NCI-H187 (cell line): ENCODE measurements at regions not wholly inside any gene's neighbourhood (a gene's known extent, or its start where the extent isn't known, plus 50 kb on each side); places are given as distances from the start of the nearest gene placed in this dataset.
"Not testable (repeated sequence)": the region's sequence is repeated elsewhere in the genome, so short reads cannot be mapped to it uniquely, and the experiment has no call there.

Experiments
- DNase-seq, 2 experiments: peaks; one replicate each; lab custom pipeline; 2025; lab: John Stamatoyannopoulos, UW

DNA sequence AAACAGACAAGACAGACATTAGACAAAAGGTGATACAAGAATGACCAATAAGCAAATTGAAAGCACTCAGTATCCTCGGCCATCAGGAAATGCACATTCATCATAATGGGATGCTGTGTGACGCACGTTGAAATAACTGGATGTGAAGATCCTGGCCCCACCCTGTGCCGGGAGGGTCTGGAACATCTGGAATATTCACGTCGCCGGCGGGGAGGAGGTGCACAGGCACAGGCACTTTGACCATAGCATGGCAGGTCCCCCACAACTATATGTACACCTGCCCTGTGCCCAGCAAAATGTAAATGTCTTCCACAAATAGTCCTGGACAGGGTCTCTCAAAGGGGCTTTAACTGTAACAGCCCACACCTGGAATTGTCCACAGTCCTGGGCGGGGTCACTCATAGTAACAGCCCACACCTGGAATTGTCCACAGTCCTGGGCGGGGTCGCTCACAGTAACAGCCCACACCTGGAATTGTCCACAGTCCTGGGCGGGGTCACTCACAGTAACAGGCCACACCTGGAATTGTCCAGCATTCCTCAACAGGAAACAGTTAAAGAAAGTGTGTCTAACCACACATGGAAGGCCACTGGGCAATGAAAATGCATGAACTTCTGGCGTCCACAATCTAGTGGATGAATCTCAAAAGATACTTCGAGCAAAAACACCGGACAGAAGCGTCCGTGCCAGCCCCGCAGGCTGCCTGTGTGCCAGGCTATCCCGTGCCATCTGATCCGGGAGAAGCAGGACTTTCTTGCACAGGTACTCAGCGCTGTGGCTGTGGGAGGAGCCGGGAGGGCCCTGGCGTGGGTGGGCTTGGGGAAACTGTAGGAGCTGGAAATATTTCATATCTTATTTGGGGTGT lies 113.4 kb downstream of the RTP5 start:
- no peak for DNase-seq

DNA sequence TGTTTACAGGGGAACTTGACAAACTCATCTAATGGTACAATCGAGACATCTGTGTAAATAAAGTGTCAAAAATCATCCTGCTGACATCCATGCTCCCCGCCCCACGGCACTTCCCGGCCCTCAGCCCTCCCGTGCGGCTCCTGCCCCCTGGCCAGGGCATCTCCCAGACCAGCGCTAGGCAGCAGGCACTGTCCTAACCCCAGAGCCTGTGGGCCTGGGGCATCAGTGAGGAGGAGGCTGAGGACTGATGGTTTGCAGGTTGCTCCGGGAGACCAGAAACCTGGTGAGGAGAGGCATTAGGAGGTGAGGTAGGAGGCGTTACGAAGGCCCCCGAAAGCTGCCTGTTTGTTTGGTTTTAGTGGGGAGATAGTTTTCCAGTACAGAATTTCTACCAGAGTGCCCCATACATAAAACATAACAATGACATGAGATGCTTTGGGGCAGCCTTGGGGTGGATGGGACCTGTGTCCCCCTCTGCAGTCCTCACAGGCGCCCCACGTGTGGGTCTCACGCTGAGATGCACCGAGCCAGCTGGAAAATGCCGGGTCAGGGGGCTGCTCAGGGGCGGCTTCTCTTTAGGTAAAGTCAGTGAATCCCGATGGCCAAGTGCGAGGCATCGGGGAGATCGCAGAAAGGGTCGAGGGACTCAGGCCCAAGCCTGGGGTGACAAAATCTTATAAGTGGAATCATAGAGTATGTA lies 114.2 kb downstream of the RTP5 start:
- no peak for DNase-seq

DNA sequence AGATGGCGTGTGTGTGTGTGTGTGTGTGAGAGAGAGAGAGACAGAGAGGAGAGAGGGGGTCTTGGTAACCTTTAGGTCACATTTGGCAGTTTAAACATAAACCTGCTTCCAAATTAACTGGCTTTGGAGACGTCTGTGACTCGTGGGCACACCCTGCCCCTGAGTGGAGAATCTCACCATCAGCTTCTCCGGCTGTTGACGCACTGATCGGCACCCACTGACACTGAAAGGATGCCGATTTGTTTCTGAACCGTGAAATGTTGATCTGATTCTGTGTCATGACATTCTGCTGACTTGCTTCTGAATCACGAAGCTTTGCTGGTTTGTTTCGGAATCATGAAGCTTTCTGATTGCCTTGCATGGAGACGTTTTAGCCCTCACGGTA lies 114.7 kb downstream of the RTP5 start:
- DNase-seq, result no peak

DNA sequence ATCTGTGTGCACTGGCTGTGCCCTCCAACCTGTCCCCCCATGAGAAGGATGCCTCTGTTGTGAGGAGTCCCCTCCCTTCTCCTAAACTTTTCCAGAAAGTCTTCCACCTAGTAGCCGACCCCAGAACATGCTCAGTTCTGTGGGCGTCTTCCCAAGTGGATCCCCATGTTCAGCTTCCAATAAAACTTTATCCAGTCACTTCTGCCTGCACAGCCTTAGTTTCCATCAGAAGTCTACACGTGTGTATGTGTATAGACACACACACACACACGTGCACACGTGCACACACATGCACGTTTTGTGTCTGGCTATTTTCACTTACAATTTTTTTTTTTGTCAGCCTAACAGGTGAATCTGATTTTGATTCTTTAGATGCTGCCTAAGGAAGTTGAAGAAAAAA lies 115.1 kb downstream of the RTP5 start:
- DNase-seq, result no peak

DNA sequence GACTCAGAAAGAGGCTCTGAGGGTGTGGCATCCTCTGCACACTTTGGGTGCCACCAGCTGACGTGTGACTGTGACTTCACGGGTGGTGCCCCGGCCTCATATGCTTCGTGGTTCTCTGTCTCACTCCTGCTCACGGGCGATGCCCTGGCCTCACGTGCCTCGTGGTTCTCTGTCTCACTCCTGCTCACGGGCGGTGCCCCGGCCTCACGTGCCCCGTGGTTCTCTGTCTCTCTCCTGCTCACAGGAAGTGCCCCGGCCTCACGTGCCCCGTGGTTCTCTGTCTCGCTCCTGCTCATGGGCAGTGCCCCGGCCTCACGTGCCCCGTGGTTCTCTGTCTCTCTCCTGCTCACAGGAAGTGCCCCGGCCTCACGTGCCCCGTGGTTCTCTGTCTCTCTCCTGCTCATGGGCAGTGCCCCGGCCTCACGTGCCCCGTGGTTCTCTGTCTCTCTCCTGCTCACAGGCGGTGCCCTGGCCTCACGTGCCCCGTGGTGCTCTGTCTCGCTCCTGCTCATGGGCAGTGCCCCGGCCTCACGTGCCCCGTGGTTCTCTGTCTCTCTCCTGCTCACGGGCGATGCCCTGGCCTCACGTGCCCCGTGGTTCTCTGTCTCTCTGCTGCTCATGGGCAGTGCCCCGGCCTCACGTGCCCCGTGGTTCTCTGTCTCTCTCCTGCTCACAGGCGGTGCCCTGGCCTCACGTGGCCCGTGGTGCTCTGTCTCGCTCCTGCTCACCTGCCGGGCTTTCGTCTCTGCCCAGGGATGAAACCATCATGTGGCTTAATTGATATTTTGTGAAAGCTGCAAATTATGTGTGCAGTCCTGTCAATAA lies 115.8 kb downstream of the RTP5 start:
- not testable (repeated sequence) for DNase-seq

DNA sequence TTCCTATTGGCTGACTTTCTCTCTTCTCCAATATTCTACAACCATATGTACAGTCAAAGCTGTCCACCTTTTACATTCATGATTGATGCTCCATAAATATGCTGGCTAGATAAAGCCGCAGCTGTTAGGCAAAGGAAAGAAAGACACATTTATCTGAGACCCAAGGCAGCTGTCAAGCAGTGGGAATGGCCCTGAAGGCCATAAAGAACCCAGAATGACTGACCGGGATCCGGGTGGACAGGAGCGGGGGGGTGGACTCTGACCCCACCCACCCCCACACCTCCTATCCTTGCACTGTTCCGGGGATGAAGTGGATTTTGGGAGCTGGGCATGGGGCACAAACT lies 116.4 kb downstream of the RTP5 start:
- DNase-seq, result no peak

DNA sequence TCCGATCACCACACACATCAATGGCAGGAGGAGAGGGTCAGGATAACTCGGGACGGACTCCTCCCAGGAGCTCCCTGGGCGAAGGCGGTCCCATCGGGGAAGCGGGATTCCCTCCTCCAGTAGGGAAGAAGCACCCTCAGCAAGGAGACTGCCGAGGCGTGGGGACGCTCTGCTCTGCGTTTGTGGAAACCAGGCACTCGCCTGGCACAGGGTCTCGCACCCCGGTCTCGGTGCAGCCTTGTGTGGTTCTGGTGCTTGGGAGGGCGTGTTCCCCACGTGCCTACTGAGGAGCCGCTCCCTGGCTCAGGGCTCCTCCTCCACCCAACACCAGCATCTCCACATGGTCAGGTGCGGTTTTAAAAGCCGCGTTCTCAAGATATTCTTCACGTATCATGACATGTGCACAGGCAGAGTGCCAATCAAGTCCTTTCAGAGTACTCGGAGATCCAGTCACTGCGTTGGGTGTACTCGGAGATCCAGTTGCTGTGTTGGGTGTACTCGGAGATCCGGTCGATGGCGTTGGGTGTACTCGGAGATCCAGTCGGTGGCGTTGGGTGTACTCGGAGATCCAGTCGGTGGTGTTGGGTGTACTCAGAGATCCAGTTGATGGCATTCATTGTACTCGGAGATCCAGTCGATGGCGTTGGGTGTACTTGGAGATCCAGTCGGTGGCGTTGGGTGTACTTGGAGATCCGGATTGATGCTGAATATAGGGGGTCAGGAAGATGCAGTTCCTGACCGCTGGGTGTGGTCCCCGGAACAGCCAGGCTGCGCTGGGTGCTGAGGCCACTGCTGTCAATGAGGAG lies 117.5 kb downstream of the RTP5 start:
- DNase-seq, result no peak

DNA sequence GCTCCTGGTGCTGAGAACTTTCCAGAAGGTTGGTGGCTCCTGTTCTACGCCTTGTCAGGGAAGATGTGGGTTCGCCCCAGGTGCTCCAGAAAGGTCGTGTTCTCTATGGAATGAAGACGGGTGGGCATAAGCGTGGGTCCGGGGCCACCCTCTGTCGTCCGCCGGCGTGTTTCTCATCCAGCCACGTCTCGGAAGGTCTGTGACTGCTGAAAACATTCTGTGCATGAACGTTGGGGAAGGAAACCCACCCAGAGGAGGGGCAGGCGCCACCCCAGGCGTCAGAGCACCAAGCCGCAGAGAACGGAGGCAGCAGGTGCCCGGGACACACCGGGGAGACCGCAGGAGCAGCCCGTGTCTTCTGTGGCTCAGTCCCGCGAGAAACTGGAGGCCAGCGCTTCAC lies 118.2 kb downstream of the RTP5 start:
- DNase-seq, result no peak

DNA sequence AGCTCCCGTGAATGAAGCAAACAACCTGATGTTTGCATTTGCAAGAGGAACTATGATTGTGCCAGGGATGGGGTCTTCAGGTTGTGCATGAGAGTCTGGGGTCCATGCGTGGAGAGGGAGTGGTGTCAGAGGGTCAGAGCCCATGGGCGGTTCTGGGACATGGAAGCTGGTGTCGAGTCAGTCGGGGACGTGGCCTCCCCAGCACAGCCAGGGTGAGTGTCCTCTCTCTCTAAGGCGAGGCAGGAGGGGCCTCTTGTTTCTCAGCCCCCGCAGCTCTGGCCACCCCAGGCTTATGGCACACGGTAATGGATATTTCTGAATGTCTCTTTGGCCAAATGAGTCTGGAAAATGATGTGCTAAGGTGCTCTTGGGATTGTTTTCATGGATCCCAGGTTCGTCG lies 118.6 kb downstream of the RTP5 start:
- no peak for DNase-seq

DNA sequence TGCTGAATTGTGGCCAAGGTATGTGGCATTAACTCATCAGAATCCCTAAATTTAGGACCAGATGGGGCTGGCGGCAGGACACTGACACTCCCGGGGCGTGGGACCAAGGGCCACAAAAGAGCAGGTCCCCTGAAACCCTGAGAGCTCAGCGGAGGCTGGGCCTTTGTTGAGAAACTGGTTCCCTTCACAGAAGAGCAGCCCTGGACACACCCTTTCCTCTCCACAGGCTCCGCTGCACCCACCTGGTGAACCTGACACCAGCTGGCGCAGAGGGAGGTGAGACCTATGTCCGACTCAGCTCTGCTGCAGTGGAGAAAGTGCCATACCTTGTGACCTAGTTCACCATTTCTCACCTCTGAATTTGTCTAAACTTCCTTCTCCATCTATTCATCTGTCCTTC lies 119.5 kb downstream of the RTP5 start:
- DNase-seq, result no peak

DNA sequence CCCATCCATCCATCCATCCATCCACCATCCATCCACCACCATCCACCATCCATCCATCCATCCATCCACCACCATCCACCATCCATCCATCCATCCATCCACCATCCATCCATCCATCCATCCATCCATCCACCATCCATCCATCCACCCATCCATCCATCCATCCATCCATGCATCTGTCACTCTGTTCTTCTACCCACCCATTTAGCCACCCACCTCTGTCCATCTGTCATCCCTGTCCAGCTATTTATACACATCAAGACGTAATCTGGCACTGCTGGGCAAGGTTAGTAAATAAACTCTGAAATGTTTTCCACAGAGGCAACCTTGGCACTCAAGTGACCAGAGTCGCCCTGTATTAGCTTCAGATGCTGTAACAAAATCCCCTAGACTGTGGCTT lies 120.9 kb downstream of the RTP5 start:
- no peak for DNase-seq

DNA sequence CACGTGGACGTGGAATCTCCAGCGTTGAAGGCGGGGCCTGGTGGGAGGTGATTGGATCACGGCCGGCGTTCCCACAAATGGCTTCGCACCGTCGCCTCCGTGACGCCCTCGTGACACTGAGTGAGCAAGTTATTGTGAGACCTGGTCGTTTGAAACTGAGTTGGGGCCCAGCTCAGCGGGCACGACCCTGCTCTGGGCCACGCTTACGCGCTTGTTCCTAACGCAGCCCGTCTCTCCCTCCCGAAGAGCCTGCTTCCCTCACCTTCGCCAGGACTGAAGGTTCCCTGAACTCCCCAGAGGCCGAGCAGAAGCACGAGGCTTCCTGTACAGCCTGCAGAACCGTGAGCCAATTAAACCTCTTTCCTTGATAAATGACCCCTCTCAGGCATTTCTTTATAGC lies 121.8 kb downstream of the RTP5 start:
- no peak for DNase-seq

DNA sequence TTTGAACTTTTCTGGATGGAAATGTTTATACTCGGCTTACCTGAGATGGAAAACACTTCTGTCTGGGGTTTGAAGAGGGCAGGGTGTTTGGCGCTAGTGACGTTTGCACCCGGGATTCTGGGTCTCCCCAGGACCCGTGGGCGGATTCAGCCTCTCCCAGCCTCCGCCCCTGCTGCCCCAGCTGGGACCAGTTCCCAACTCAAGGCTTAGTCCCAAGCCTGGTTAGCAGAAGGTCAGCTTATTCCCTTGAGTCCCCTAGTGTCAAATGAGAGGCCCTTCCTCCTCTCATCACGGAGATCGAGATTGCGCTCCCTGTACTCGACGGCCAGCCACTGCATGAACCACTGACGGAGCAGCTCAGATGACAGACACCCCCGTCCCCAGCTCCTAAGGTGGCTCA lies 123.2 kb downstream of the RTP5 start:
- DNase-seq, result no peak

DNA sequence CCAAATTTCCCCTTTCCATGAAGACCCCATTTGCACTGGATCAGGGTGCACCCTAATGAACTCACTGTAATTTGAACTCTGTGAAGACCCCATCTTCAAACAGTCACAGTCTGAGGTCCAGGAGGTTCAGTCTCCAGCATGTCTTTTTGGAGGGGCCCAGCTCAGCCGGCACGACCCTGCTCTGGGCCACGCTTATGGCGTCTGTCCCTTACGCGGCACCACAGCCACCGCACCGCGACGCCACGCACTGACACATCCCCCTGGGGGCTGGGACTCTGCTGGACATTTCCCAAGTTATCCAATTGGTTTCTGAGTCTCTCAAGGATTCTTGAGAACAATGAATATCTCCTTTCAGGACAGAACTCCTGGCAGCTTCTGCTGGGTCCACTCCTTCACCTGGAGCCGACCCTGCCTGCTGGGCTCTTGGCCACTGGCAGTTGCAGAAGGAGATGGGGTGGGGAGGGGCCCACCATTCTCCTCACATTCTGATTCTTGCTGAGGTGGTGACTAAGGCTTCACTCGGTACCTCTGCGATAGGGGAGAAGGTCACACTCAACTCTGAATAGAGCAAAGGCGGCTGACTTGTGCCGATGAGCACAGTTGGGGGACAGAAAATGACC lies 124.0 kb downstream of the RTP5 start:
- no peak for DNase-seq

DNA sequence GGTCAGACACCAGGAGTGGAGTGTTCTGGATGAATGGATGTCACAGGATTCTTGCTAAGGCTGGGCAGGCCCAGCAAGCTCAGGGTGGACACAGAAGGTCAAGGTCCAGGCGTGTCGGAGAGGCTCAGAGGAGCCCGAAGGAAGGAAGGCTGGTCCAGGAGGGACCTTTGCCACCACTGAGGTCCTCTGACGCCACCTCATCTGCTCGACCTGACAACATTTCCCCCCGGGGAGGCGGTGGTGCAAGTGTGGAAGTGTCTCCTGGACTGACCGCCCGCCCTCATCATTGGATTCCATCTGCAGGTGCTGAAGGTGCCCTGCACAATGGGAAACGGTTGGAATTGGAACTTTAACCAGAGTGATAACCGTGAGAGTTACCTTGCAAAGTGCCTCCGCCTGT lies 124.6 kb downstream of the RTP5 start:
- no peak for DNase-seq

DNA sequence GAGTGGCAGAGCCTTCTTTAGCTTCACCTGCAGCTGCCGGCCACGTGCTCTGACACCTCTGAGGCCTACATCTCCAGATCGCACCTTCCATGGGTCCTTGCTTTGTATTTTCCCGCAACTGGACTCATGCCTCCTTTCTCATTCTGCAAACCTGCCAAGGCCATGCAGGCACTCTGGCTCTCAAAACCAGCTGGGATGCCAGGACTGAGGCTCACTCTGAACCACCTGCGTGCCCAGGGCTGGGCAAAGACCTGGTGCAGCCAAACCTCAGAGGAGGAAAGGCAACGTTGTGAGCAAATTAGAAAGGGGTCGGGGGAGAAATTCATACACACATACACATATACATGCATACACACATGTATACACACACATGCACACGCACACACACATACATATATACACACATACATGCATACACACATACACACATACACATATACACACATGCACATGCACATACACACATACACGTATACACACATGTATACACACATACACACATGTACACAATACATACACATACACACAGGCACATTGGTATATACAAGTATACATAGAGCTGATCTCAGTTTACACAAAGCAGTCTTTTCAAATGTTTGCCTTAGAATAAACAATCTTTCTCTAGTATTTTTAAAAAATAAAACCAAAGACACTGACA lies 125.2 kb downstream of the RTP5 start:
- no peak for DNase-seq

DNA sequence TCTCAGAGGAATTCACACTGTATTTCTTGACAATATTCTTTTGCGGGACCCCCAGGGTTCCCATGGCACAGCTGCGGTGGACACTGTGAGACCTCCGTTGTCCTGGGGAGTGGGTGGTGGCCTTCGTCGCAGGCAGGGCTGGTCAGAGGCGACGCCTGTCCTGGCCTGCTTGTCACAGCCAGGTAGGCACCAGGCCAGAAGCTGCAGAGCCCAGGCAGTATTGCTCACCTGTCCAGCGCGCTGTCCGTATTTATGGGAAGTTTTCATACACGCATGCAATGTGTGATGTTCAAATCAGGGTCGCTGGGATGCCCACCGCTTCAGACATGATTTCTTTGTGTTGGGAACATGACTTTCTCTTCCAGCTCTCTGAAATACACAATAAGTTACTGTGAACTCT lies 126.6 kb downstream of the RTP5 start:
- no peak for DNase-seq

DNA sequence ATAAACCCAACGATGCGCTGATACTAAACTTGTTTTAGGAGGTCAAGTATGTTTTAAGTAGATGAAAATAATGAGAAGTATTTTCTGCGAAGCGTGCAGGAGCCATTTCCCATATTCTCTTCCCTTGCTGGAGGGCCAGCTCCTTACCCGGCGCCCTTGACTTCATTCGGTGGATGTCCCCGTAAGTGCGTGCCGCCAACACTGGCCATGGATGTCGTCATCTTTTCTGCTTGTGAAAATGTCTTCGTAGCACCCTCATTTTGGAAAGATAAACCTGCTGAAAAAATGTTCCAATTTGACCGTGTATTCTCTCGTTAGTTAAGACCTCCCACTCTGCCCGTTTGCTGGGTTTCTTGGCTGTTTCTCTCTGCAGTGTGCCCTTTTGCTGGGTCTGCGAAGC lies 127.5 kb downstream of the RTP5 start:
- DNase-seq, result no peak

DNA sequence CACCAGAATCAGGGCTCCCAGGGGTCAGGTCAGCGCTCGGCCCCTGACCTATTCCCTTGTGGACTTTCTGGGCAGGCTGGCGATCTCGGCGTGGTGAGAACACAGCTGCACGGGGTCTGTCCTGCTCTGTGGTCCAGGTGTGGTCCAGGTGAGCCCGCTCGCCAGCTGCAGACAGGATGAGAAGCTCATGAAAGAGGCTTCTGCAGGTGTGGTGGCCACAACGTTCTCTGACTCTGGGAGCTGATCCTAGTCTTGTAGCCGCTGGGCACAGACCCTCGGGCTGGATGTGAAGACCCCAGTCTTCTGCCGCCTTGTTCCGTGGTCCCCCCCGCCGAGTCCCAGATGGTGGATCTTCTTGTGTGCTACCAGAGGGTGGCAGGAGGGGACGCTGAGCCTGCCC lies 129.7 kb downstream of the RTP5 start:
- DNase-seq, result no peak

DNA sequence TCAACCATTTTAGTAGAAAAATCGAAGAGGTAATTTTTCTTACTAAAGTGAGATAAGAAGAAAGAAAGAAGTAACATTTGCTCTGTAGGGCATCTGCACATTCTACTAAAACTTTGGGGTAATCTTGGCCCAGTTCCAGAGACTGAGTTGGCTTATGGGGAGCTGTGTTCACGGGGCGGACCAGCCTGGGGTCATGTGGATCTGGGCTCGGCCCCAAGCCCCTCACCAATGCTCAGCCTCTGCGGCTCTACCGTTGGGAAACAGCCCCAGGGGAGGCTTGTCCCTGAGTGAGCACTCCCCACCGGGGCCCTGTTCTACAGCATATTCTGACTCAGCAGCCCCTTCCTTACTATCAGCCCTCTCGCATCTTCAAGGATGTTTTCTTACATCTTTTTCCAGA lies 132.3 kb downstream of the RTP5 start:
- DNase-seq, result no peak

DNA sequence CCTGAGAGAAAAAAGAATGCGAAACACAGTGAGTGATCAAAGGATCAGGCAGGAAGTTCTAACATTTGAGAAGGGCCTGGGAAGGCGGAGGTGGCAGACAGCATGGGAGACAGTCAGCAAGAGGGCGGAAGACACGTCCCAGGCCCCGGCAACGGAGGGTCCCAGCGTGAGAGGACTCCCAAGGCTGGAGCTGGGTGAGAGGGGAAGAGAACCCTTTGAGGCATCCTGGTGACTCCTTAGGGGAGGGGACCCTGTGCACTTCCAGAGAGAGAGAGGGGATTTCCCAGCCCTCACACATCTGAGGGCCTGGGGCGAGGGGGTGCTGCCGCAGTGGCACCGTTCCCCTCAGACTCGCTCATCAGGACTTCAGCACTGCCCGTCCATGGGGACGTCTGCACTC lies 133.4 kb downstream of the RTP5 start:
- DNase-seq, result no peak
